ENCODE measurements at regions not wholly inside any gene's neighbourhood (a gene's known extent, or its start where the extent isn't known, plus 50 kb on each side); places are given as distances from the start of the nearest gene placed in this dataset.
"Not testable (repeated sequence)": the region's sequence is repeated elsewhere in the genome, so short reads cannot be mapped to it uniquely, and the experiment has no call there.

GRCh38 chr14:94823556-94824341 is 53.8 kb upstream of the GSC start:
- Mint-ChIP-seq H3K27ac (no peak overlapping the region), H3K9me3 (no peaks in the 10 kb centered on the region), H3K36me3 (ENCODE audit: low read depth) (no peaks in the 10 kb centered on the region), H3K27me3 (no peaks in the 10 kb centered on the region), H3K4me3 (no peak overlapping the region), H3K4me1 (no peaks in the 10 kb centered on the region)
- no peak for DNase-seq
- intact Hi-C loops (cut with micrococcal nuclease), result no loop called here

DNA sequence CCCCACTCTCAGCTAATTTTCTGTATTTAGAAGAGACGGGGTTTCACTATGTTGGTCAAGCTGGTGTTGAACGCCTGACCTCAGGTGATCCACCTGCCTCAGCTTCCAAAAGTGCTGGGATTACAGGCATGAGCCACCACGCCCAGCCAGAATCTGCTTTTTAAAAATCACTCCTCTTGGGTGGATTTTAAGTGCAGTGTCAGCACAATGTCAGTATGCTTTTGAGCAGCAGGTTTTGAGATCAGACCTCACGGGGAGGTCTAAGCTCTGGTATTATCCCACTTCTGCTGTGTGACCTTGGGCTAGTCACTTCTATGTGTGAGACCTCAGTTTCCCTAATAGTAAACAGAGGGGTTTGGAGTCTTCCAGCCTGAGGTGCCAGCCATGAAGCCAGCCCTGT is 51.8 kb upstream of the GSC start:
- H3K4me3 Mint-ChIP-seq, result no peak overlapping the region
- H3K27me3 Mint-ChIP-seq, result no peaks in the 10 kb centered on the region
- H3K36me3 Mint-ChIP-seq (ENCODE audit: low read depth), result no peaks in the 10 kb centered on the region
- H3K4me1 Mint-ChIP-seq, result no peaks in the 10 kb centered on the region
- DNase-seq, result no peak
- intact Hi-C loops (cut with micrococcal nuclease), result no loop called here
- no peaks in the 10 kb centered on the region for H3K9me3 Mint-ChIP-seq
- no peak overlapping the region for H3K27ac Mint-ChIP-seq

- H3K27ac Mint-ChIP-seq; intact Hi-C loops (cut with micrococcal nuclease); DNase-seq; H3K27me3 Mint-ChIP-seq; H3K4me3 Mint-ChIP-seq; H3K36me3 Mint-ChIP-seq (ENCODE audit: low read depth); H3K4me1 Mint-ChIP-seq; H3K9me3 Mint-ChIP-seq: not testable (repeated sequence)
These were observed 51.0 kb upstream of the GSC start for GRCh38 chr14:94820932-94821331.
